ENCODE measurements at regions not wholly inside any gene's neighbourhood (a gene's known extent, or its start where the extent isn't known, plus 50 kb on each side); places are given as distances from the start of the nearest gene placed in this dataset.

DNA sequence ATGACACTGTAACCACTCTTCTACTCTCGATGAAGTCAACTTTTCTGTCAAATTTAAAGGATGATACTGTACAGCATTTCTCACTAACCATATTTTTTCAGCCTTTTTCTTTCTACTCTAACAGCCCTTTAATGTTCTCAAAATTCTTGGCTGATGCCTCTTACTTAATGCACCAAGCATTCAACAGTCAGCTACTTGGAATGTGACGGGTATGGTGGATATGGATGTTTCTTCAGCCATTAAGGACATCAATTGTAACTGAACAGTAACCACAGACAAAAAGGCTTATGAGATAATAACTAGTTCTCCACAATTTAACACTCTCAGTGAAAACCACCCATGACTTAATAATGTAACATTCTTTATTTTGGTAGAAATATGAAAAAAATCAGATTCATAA lies 467.2 kb upstream of the ZNF337 start:
- TF ChIP-seq, protein P1, sequence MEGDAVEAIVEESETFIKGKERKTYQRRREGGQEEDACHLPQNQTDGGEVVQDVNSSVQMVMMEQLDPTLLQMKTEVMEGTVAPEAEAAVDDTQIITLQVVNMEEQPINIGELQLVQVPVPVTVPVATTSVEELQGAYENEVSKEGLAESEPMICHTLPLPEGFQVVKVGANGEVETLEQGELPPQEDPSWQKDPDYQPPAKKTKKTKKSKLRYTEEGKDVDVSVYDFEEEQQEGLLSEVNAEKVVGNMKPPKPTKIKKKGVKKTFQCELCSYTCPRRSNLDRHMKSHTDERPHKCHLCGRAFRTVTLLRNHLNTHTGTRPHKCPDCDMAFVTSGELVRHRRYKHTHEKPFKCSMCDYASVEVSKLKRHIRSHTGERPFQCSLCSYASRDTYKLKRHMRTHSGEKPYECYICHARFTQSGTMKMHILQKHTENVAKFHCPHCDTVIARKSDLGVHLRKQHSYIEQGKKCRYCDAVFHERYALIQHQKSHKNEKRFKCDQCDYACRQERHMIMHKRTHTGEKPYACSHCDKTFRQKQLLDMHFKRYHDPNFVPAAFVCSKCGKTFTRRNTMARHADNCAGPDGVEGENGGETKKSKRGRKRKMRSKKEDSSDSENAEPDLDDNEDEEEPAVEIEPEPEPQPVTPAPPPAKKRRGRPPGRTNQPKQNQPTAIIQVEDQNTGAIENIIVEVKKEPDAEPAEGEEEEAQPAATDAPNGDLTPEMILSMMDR (conservative IDR thresholded peaks at IDR 0.05; ENCODE audit: low read depth, low read length): no peak
- TF ChIP-seq EZH2 (IDR thresholded peaks at IDR 0.05; ENCODE audit: borderline replicate concordance, low read depth, low read length, poor library complexity, severe bottlenecking): no peak
